DND-41 (cell line): ENCODE measurements at regions not wholly inside any gene's neighbourhood (a gene's known extent, or its start where the extent isn't known, plus 50 kb on each side); places are given as distances from the start of the nearest gene placed in this dataset.

ENCODE experiments used
- EZH2 ChIP-seq: IDR thresholded peaks from 3 replicates; pipeline ENCODE4 v1.6.1; 2012; ENCODE audit warnings: borderline replicate concordance, low read depth, mild to moderate bottlenecking, moderate library complexity, low read length, inconsistent platforms; ENCODE audit not compliant: severe bottlenecking
- TF ChIP-seq, protein P1 (sequence below): IDR thresholded peaks from 2 replicates; pipeline ENCODE4 v1.5.1; 2012; ENCODE audit warnings: borderline replicate concordance, low read length, moderate library complexity, mild to moderate bottlenecking; ENCODE audit not compliant: poor library complexity, severe bottlenecking; ENCODE audit errors: extremely low read depth

DNA sequence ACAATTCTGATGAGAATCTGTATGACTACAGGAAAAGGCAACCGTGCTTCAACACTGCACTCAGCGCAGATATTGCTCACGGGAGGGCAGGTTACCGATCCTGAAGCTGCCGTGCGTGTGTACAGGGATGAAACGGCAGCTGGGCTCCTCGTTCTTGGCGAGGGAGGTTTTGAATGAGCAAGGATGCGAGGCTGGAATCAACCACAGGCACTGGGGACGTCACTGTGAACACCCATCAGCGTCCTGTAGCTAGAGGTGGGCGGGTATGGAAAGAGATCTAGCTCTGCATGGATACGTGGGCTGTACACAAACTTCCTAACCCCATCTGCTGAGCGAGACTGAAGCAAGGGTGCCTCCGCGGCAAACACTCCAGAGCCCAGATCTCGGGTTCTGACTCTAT is 84.3 kb upstream of the COL5A1 start:
- TF ChIP-seq, protein P1, sequence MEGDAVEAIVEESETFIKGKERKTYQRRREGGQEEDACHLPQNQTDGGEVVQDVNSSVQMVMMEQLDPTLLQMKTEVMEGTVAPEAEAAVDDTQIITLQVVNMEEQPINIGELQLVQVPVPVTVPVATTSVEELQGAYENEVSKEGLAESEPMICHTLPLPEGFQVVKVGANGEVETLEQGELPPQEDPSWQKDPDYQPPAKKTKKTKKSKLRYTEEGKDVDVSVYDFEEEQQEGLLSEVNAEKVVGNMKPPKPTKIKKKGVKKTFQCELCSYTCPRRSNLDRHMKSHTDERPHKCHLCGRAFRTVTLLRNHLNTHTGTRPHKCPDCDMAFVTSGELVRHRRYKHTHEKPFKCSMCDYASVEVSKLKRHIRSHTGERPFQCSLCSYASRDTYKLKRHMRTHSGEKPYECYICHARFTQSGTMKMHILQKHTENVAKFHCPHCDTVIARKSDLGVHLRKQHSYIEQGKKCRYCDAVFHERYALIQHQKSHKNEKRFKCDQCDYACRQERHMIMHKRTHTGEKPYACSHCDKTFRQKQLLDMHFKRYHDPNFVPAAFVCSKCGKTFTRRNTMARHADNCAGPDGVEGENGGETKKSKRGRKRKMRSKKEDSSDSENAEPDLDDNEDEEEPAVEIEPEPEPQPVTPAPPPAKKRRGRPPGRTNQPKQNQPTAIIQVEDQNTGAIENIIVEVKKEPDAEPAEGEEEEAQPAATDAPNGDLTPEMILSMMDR, result no peak
- no peak for TF ChIP-seq EZH2
